Endothelial cell of umbilical vein (primary cell): ENCODE measurements at regions not wholly inside any gene's neighbourhood (a gene's known extent, or its start where the extent isn't known, plus 50 kb on each side); places are given as distances from the start of the nearest gene placed in this dataset.

Experiments
- BruUV-seq: library from RNA; stranded (reverse); fragments of 400-500 nt; replicated peaks from 2 replicates; lab custom pipeline; 2021; lab: Mats Ljungman, UMichigan
- CTCF ChIA-PET: fragments of 300-600, 350-600 bp; sonication (Branson Sonifier 250); formaldehyde crosslinking; loops from one replicate; lab custom pipeline; 2021; ENCODE audit warnings: antibody characterized with exemption, inconsistent platforms; lab: Charles Lee
- POLR2A ChIA-PET: fragments of 300-600, 350-600 bp; sonication (Branson Sonifier 250); formaldehyde crosslinking; loops from one replicate; lab custom pipeline; 2021; ENCODE audit warnings: antibody characterized with exemption, inconsistent platforms; lab: Charles Lee
- DNase-seq: peaks from one replicate; pipeline ENCODE4 v3.0.0-alpha.2; 2011; ENCODE audit warnings: low read depth, low spot score
- FAIRE-seq: peaks from 2 replicates; lab custom pipeline; 2011; peaks lifted over from hg19 to GRCh38; lab: Jason Lieb, UNC
- H2AFZ ChIP-seq: 2 replicates; pipeline ENCODE4 v1.6.0; 2012; ENCODE audit warnings: low read depth, low read length, control low read depth, inconsistent platforms
- H3K27ac ChIP-seq: 2 replicates; pipeline ENCODE4 v1.5.1; 2011; ENCODE audit warnings: low read depth, mild to moderate bottlenecking, control low read depth, low read length, moderate library complexity; ENCODE audit not compliant: insufficient read depth
- H3K27me3 ChIP-seq, 2 experiments: 2 replicates each; pipeline versions ENCODE4 v1.6.0 to v1.6.1; 2011; ENCODE audit warnings: low read length in 2 of 2, mixed read lengths in 1 of 2; ENCODE audit not compliant: control insufficient read depth in 2 of 2, insufficient read depth in 2 of 2
- H3K36me3 ChIP-seq, 2 experiments: 2 replicates in 1 of 2; 3 replicates in 1 of 2; pipeline ENCODE4 v1.5.1; 2011; ENCODE audit warnings: low read length in 2 of 2, mild to moderate bottlenecking in 1 of 2, moderate library complexity in 1 of 2; ENCODE audit not compliant: control insufficient read depth in 2 of 2, insufficient read depth in 2 of 2; ENCODE audit errors: extremely low read depth in 1 of 2
- H3K4me1 ChIP-seq: 3 replicates; pipeline ENCODE4 v1.5.1; 2011; ENCODE audit warnings: mild to moderate bottlenecking, low read length; ENCODE audit not compliant: control insufficient read depth, insufficient read depth; ENCODE audit errors: extremely low read depth
- H3K4me2 ChIP-seq: 2 replicates; pipeline ENCODE4 v1.6.1; 2011; ENCODE audit warnings: low read length, control low read depth, mixed read lengths; ENCODE audit not compliant: insufficient read depth
- H3K4me3 ChIP-seq, 3 experiments: fragments of 200-600 bp in 1 of 3; sonication (generic), shearing (Covaris generic) in 1 of 3; replicated peaks in 1 of 3; 2 replicates each; pipeline ENCODE4 v1.5.1; 2011 to 2016; ENCODE audit warnings: control low read depth in 3 of 3, low read length in 3 of 3, mild to moderate bottlenecking in 2 of 3, inconsistent platforms in 1 of 3, low read depth in 1 of 3, moderate library complexity in 1 of 3; ENCODE audit not compliant: insufficient read depth in 1 of 3
- H3K79me2 ChIP-seq: 2 replicates; pipeline ENCODE4 v1.6.0; 2012; ENCODE audit warnings: low read length, inconsistent platforms; ENCODE audit not compliant: control insufficient read depth, insufficient read depth
- H3K9ac ChIP-seq: replicated peaks from 2 replicates; pipeline ENCODE3; 2011; ENCODE audit warnings: low read length, control low read depth; ENCODE audit not compliant: insufficient read depth; ENCODE audit errors: extremely low read depth
- H3K9me1 ChIP-seq: replicated peaks from 3 replicates; pipeline ENCODE4 v1.6.0; 2011; ENCODE audit warnings: mild to moderate bottlenecking, low read length; ENCODE audit not compliant: control insufficient read depth, insufficient read depth; ENCODE audit errors: extremely low read depth
- H3K9me3 ChIP-seq: replicated peaks from 2 replicates; pipeline ENCODE4 v1.5.1; 2012; ENCODE audit warnings: low read length, inconsistent platforms; ENCODE audit not compliant: control insufficient read depth, insufficient read depth
- H4K20me1 ChIP-seq: replicated peaks from 2 replicates; pipeline ENCODE3; 2011; ENCODE audit warnings: mild to moderate bottlenecking, low read length; ENCODE audit not compliant: control insufficient read depth, insufficient read depth; ENCODE audit errors: extremely low read depth
- CTCF ChIP-seq, 2 donors: IDR thresholded peaks; 1 replicate in 1 of 2; 2 replicates in 1 of 2; pipeline ENCODE4 v1.5.1; 2011; ENCODE audit warnings: low read length in 2 of 2, mild to moderate bottlenecking in 2 of 2, moderate library complexity in 2 of 2, control low read depth in 1 of 2, inconsistent platforms in 1 of 2, low read depth in 1 of 2; ENCODE audit not compliant: insufficient read depth in 1 of 2; ENCODE audit errors: extremely low read depth in 1 of 2
- FOS ChIP-seq: IDR thresholded peaks from 2 replicates; pipeline ENCODE4 v1.6.1; 2011; ENCODE audit warnings: mild to moderate bottlenecking, low read length, moderate library complexity, borderline replicate concordance; ENCODE audit not compliant: insufficient read depth
- GATA2 ChIP-seq: IDR thresholded peaks from 2 replicates; pipeline ENCODE4 v1.7.0; 2011; ENCODE audit warnings: low read depth, mild to moderate bottlenecking, moderate library complexity, mixed read lengths, low read length; ENCODE audit not compliant: insufficient read length, insufficient read depth
- JUN ChIP-seq: IDR thresholded peaks from 2 replicates; pipeline ENCODE4 v1.6.1; 2011; ENCODE audit warnings: borderline replicate concordance, low read depth; ENCODE audit not compliant: insufficient read length, insufficient read depth
- MAX ChIP-seq: IDR thresholded peaks from 2 replicates; pipeline ENCODE4 v1.6.1; 2011; ENCODE audit not compliant: insufficient read depth, insufficient read length
- MYC ChIP-seq: IDR thresholded peaks from one replicate; pipeline ENCODE4 v1.6.1; 2011; ENCODE audit warnings: mild to moderate bottlenecking, low read depth, low read length
- POLR2AphosphoS5 ChIP-seq: IDR thresholded peaks from 2 replicates; pipeline ENCODE4 v1.6.1; 2012; ENCODE audit warnings: low read depth, mild to moderate bottlenecking, control low read depth, low read length, moderate library complexity; ENCODE audit not compliant: insufficient read depth
- dilution Hi-C: fragments of 300-500 bp; cut with MboI; formaldehyde crosslinking; loops from one replicate; pipeline ENCODE4 v1.15.0; 2019; ENCODE audit warnings: low sequenced_read_pairs; ENCODE audit not compliant: extremely low pct_ligation_motif_present
- intact Hi-C: fragments of 100-400 bp; cut with micrococcal nuclease; formaldehyde crosslinking; loops from one replicate; pipeline ENCODE4 v1.10.0; 2022

GRCh38 chr2:54377901-54378493, 78.1 kb upstream of the SPTBN1 start:
- dilution Hi-C loops (no loop called here), intact Hi-C loops (no loop called here)
- ChIA-PET CTCF (interaction anchor here (0.6 to 1.5 kb wide), 2 partner anchors 9 to 18 kb away, joined by 3 to 4 read pairs; no protein-coding TSS in a partner anchor), POLR2A (no interaction called here)
- FAIRE-seq (no peak), DNase-seq (no peak)
- Histone ChIP-seq H3K79me2 (no peaks in the 10 kb centered on the region), H3K4me1 (no peaks in the 10 kb centered on the region), H3K9me1 (no peaks in the 10 kb centered on the region), H3K27me3 (peaks cover 0 to 7% of the 10 kb centered on the region in 2 experiments), H3K27ac (no peak overlapping the region), H3K9ac (no peak overlapping the region), H3K9me3 (no peaks in the 10 kb centered on the region), H3K4me3 (no peak overlapping the region), H3K4me2 (no peak overlapping the region), H3K36me3 (no peaks in the 10 kb centered on the region), H2AFZ (no peak overlapping the region), H4K20me1 (no peaks in the 10 kb centered on the region)
- BruUV-seq = no TSS peak
- no peak for TF ChIP-seq CTCF (IDR thresholded peaks at IDR 0.05; ENCODE audit: extremely low read depth in 1 of 2, insufficient read depth in 1 of 2, low read depth in 1 of 2, low read length in 2 of 2)
- TF ChIP-seq MAX = no peak
- TF ChIP-seq FOS = no peak
- no peak for TF ChIP-seq JUN
- TF ChIP-seq MYC = no peak

- Histone ChIP-seq H3K36me3 (no peaks in the 10 kb centered on the region), H2AFZ (no peak overlapping the region), H3K27me3 (peaks cover 0 to 4% of the 10 kb centered on the region in 2 experiments), H3K4me3 (no peak overlapping the region), H3K27ac (no peak overlapping the region), H3K9me3 (no peaks in the 10 kb centered on the region), H4K20me1 (no peaks in the 10 kb centered on the region), H3K9me1 (no peaks in the 10 kb centered on the region), H3K79me2 (no peaks in the 10 kb centered on the region), H3K9ac (no peak overlapping the region), H3K4me1 (no peaks in the 10 kb centered on the region), H3K4me2 (no peak overlapping the region)
- ChIA-PET POLR2A (no interaction called here), CTCF (no interaction called here)
- TF ChIP-seq POLR2AphosphoS5 = no peak
- no peak for TF ChIP-seq GATA2
- TF ChIP-seq CTCF (IDR thresholded peaks at IDR 0.05; ENCODE audit: extremely low read depth in 1 of 2, insufficient read depth in 1 of 2, low read depth in 1 of 2, low read length in 2 of 2) = no peak
- TF ChIP-seq FOS = no peak
- dilution Hi-C loops (no loop called here), intact Hi-C loops (no loop called here)
- no TSS peak for BruUV-seq
- no peak for FAIRE-seq
- DNase-seq = no peak
Observed at GRCh38 chr2:54380670-54381069, 75.5 kb upstream of the SPTBN1 start.
